ENCODE measurements at regions not wholly inside any gene's neighbourhood (a gene's known extent, or its start where the extent isn't known, plus 50 kb on each side); places are given as distances from the start of the nearest gene placed in this dataset.

- DNase-seq = no peak
These were observed 169.8 kb downstream of the ANKRD60 start for GRCh38 chr20:58058421-58059259.

GRCh38 chr20:58056921-58057686 lies 171.3 kb downstream of the ANKRD60 start:
- no peak for DNase-seq

DNA sequence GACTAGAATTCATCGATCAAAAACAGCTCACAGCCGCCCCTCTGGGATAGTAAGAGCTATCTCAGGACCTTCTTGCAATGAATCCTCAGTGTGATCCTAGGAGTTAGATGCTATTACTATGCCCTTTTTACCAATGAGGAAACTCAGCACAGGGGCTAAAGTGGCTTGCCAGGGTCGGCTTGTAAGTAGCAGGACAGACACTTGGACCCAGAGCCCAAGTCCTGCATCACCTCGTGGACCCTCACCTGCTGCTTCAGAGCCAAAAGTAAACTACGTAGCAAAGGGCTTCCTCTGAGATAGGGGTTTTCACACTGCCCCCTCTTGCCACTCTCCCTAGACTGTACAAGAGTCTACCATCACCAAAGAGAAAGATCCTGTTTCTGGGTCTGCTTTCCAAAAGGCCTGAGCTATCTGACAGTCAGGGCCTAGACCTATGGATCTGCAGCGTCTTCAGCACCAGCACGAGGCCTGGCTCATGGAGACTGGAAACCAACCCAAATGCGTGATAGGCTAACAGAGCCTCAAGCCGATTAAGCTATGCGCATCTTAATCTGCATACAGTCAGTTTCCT lies 172.3 kb downstream of the ANKRD60 start:
- no peak for DNase-seq

- no peak for DNase-seq
These were observed 173.6 kb downstream of the ANKRD60 start for GRCh38 chr20:58054780-58055373.

GRCh38 chr20:58054082-58054779 lies 174.2 kb downstream of the ANKRD60 start:
- DNase-seq = no peak

- DNase-seq = no peak
These were observed 174.9 kb downstream of the ANKRD60 start for GRCh38 chr20:58053391-58054055.

- DNase-seq = no peak
These were observed 177.1 kb downstream of the ANKRD60 start for GRCh38 chr20:58051367-58051766.

GRCh38 chr20:58048096-58048702 lies 180.3 kb downstream of the ANKRD60 start:
- DNase-seq = no peak

GRCh38 chr20:58046311-58046710 lies 182.1 kb downstream of the ANKRD60 start:
- DNase-seq = no peak

DNA sequence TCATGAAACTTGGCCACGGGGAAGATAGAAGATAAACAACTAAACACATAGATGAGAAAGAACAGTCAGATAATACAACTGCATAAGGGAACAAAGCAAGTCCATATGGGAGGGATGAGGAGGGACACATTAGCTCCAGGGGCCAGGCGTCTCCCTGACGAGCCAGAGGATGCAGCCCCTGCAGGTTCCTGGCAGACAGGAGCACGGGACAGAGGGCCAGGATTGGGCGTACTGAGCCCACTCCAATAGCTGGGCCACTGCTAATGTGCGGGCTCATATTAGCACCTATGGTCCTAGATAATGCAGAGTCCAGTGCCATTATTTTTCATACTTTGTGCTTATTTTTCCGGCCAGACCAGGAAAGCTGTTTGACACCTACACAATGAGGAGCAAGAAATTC lies 182.9 kb downstream of the ANKRD60 start:
- no peak for DNase-seq

GRCh38 chr20:58044931-58045555 lies 183.4 kb downstream of the ANKRD60 start:
- no peak for DNase-seq

DNA sequence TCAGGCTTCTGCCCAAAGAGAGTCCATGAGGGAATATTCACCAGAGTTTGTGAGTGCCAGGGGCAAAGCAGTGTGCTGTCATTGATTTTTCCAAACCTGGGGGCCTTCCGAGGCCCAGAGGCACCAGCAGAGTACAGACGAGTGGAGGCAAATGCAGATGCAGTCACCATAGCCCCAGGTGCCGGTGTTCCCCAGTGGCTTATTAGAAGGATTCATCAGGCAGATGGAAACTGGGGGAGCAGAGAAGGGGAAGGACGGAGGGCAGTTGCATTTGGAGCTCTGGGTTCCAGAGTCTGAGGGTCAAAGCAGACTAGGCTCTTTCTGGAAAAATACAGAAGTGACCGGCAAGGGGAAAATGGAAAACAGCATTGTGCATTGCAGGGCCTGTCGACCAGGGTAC lies 184.2 kb downstream of the ANKRD60 start:
- no peak for DNase-seq

- DNase-seq = no peak
These were observed 185.0 kb downstream of the ANKRD60 start for GRCh38 chr20:58043236-58044140.

DNA sequence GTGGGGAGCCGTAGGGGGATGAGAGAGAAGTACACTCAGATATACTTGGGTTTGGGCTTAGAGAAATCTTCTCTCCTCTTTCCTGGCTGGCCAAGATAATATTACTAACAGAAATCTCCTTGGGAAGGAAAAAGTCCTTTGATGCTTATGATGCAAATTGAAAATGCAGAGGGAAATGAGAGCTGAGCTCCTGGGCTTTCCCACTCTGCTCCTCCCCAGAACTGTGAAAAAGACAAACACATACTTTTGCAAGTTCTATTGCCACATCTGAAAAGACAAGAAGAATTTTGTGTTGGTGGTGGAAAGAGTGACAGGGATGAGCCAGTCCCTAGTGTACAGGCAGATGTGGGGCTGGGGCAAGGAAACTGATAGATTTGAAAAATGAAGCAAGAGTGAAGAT lies 185.9 kb downstream of the ANKRD60 start:
- no peak for DNase-seq

DNA sequence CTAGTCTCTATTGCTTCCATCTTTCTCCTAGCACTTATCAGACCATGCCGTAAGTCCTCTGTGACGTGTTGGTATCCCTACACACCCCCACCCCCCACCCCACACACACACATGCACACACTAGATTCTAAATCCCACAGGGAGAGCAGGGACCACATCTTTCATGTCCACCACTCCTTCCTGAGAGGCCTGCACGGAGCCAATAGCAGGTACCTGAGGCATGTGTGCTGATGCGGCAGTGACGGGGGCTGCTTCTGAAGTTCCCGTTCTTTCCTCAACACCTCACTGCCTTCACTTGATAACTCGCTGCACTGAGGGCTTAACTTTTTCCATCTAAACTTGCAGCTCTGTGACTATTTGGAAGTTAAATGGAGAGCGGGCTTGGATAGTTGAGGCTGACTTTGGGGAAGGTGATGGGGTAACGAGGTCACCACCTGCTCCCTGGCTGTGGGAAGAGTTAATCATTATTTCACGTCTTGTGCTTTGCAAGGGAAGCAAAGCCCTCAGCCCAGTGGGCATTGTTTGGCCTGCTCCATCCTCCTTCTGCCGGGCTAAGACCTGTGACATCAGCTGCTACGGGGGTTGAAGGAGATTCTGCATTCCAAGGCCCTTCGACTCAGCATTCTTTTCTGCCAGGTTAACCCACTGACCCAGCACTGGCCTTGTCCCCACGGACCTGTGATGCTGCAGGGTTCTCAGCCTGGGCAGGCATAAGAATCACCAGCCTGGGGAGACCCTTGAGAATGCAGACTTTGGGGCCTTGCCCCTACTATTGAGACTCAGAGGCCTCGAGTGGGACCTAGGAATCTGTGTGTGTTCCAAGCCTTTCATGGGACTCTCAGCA lies 187.8 kb downstream of the ANKRD60 start:
- no peak for DNase-seq

- no peak for DNase-seq
These were observed 189.0 kb downstream of the ANKRD60 start for GRCh38 chr20:58039274-58040092.

- DNase-seq = no peak
These were observed 190.3 kb downstream of the ANKRD60 start for GRCh38 chr20:58038123-58038654.

- no peak for DNase-seq
These were observed 190.8 kb downstream of the ANKRD60 start for GRCh38 chr20:58037631-58038030.

Measured in activated CD4-positive, alpha-beta T cell treated with anti-CD3 and anti-CD28 coated beads, Interleukin-2, amount 50 U/mL, for 16 hours (primary cell).